ENCODE measurements at regions not wholly inside any gene's neighbourhood (a gene's known extent, or its start where the extent isn't known, plus 50 kb on each side); places are given as distances from the start of the nearest gene placed in this dataset.

DNA sequence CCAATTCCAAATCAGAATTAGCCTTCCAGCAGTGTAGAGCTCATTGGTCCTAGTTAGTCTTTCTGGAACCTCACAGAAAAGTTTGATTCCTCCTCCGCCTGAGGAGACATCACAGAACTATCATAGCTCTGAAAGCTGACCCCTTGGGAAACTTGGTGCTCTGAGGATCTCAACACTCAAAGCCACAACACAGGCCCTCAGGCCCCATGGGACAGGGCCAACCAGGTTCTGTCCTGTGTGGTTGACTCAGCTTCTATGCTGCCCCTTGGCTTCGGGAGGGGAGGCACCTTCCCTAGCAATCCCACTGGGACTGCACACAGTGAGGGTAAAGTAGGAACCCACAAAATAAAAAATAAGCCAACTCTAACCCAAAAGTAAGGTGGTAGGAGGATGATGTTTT, 237.5 kb upstream of the ECI2 start:
- Mint-ChIP-seq H3K36me3 (ENCODE audit: low read depth) (no peaks in the 10 kb centered on the region), H3K27me3 (ENCODE audit: low read depth) (no peaks in the 10 kb centered on the region), H3K4me3 (ENCODE audit: unreplicated experiment) (no peak overlapping the region), H3K4me1 (ENCODE audit: low read depth) (peaks cover 29% of the 10 kb centered on the region), H3K9me3 (ENCODE audit: low read depth) (no peaks in the 10 kb centered on the region), H3K27ac (ENCODE audit: unreplicated experiment) (no peak overlapping the region)
- no peak for DNase-seq (ENCODE audit: low spot score)
- TF ChIP-seq, protein P1, sequence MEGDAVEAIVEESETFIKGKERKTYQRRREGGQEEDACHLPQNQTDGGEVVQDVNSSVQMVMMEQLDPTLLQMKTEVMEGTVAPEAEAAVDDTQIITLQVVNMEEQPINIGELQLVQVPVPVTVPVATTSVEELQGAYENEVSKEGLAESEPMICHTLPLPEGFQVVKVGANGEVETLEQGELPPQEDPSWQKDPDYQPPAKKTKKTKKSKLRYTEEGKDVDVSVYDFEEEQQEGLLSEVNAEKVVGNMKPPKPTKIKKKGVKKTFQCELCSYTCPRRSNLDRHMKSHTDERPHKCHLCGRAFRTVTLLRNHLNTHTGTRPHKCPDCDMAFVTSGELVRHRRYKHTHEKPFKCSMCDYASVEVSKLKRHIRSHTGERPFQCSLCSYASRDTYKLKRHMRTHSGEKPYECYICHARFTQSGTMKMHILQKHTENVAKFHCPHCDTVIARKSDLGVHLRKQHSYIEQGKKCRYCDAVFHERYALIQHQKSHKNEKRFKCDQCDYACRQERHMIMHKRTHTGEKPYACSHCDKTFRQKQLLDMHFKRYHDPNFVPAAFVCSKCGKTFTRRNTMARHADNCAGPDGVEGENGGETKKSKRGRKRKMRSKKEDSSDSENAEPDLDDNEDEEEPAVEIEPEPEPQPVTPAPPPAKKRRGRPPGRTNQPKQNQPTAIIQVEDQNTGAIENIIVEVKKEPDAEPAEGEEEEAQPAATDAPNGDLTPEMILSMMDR (IDR thresholded peaks at IDR 0.05): no peak

- no peak overlapping the region for H3K4me3 Mint-ChIP-seq (ENCODE audit: unreplicated experiment)
- peak overlapping the region; percentile 87 for H3K27ac Mint-ChIP-seq (ENCODE audit: unreplicated experiment)
- H3K27me3 Mint-ChIP-seq (ENCODE audit: low read depth): no peaks in the 10 kb centered on the region
- DNase-seq (ENCODE audit: low spot score): no peak
- H3K9me3 Mint-ChIP-seq (ENCODE audit: low read depth): no peaks in the 10 kb centered on the region
- peaks cover 29% of the 10 kb centered on the region for H3K4me1 Mint-ChIP-seq (ENCODE audit: low read depth)
- TF ChIP-seq, protein P1 (IDR thresholded peaks at IDR 0.05): no peak
- H3K36me3 Mint-ChIP-seq (ENCODE audit: low read depth): no peaks in the 10 kb centered on the region
Observed at GRCh38 chr6:4371207-4371921, 236.0 kb upstream of the ECI2 start.

- DNase-seq (ENCODE audit: low spot score): no peak
- H3K9me3 Mint-ChIP-seq (ENCODE audit: low read depth): no peaks in the 10 kb centered on the region
- H3K27ac Mint-ChIP-seq (ENCODE audit: unreplicated experiment): peak overlapping the region; percentile 88
- TF ChIP-seq, protein P1 (IDR thresholded peaks at IDR 0.05): peak; percentile 15
- no peaks in the 10 kb centered on the region for H3K27me3 Mint-ChIP-seq (ENCODE audit: low read depth)
- H3K4me1 Mint-ChIP-seq (ENCODE audit: low read depth): peaks cover 29% of the 10 kb centered on the region
- H3K36me3 Mint-ChIP-seq (ENCODE audit: low read depth): no peaks in the 10 kb centered on the region
- H3K4me3 Mint-ChIP-seq (ENCODE audit: unreplicated experiment): no peak overlapping the region
Observed at GRCh38 chr6:4370066-4370465, 234.7 kb upstream of the ECI2 start.

- DNase-seq (ENCODE audit: low spot score): no peak
- H3K27ac Mint-ChIP-seq (ENCODE audit: unreplicated experiment): peak overlapping the region; percentile 88
- no peaks in the 10 kb centered on the region for H3K36me3 Mint-ChIP-seq (ENCODE audit: low read depth)
- no peaks in the 10 kb centered on the region for H3K9me3 Mint-ChIP-seq (ENCODE audit: low read depth)
- H3K27me3 Mint-ChIP-seq (ENCODE audit: low read depth): no peaks in the 10 kb centered on the region
- H3K4me3 Mint-ChIP-seq (ENCODE audit: unreplicated experiment): no peak overlapping the region
- peaks cover 29% of the 10 kb centered on the region for H3K4me1 Mint-ChIP-seq (ENCODE audit: low read depth)
- TF ChIP-seq, protein P1 (IDR thresholded peaks at IDR 0.05): no peak
Observed at GRCh38 chr6:4369616-4370015, 234.2 kb upstream of the ECI2 start.

- TF ChIP-seq, protein P1 (IDR thresholded peaks at IDR 0.05): no peak
- H3K27me3 Mint-ChIP-seq (ENCODE audit: low read depth): no peaks in the 10 kb centered on the region
- no peak for DNase-seq (ENCODE audit: low spot score)
- no peak overlapping the region for H3K27ac Mint-ChIP-seq (ENCODE audit: unreplicated experiment)
- H3K4me3 Mint-ChIP-seq (ENCODE audit: unreplicated experiment): no peak overlapping the region
- no peaks in the 10 kb centered on the region for H3K9me3 Mint-ChIP-seq (ENCODE audit: low read depth)
- peaks cover 29% of the 10 kb centered on the region for H3K4me1 Mint-ChIP-seq (ENCODE audit: low read depth)
- no peaks in the 10 kb centered on the region for H3K36me3 Mint-ChIP-seq (ENCODE audit: low read depth)
Observed at GRCh38 chr6:4368649-4369048, 233.3 kb upstream of the ECI2 start.

Measured in chondrocyte (in vitro differentiated cells).